ENCODE measurements at regions not wholly inside any gene's neighbourhood (a gene's known extent, or its start where the extent isn't known, plus 50 kb on each side); places are given as distances from the start of the nearest gene placed in this dataset.

DNA sequence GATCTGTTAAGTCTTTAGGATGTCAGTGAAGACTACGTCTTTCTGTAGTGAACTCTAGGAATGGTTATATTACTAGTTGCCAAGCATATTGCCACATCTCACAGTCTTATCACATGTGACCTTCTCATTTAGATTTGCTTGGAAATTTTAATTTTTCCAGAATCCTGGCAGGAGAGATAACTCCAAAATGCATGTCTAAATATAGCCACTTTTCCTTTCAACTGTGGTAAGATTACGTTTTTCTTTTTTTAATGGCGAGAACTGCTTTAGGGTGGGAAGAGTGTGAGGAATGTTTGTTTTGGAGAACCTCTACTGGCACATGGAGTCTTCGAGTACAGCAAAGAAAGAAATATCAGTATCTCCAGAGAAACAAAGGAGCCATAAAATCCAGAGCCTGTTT is 91.7 kb upstream of the ADAMTSL1 start (continued):
- no peak for TF ChIP-seq SP1 (IDR thresholded peaks at IDR 0.05; ENCODE audit: low read depth)
- no peak for TF ChIP-seq SIN3A (IDR thresholded peaks at IDR 0.05; ENCODE audit: low read depth)

DNA sequence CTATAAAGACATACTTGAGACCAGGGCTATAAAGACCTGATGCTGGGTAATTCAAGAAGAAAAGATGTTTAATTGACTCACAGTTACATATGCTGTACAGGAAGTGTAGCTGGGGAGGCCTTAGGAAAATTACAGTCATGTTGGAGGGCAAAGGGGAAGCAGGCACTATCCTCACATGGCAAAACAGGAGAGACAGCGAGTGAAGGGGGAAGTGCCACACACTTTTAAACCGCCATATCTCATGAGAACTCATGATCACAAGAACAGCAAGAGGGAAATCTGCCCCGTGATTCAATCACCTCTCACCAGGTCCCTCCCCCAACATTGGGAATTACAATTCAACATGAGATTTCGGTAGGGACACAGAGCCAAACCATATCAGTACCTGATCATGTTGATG is 89.9 kb upstream of the ADAMTSL1 start:
- H4K20me1 ChIP-seq (ENCODE audit: insufficient read depth), result no peaks in the 10 kb centered on the region
- H2AFZ ChIP-seq (ENCODE audit: low read depth, low read length, poor library complexity, severe bottlenecking), result no peak overlapping the region
- no peak overlapping the region for H3K9ac ChIP-seq (ENCODE audit: low read length)
- no peak overlapping the region for H3K4me3 ChIP-seq (replicated peaks in 1 of 2; ENCODE audit: low read depth in 1 of 2, low read length in 2 of 2)
- H3K9me2 ChIP-seq (ENCODE audit: insufficient read depth), result no peaks in the 10 kb centered on the region
- no TSS peak for BruUV-seq (replicated peaks)
- no peak for TF ChIP-seq ZNF274 (IDR thresholded peaks at IDR 0.05; ENCODE audit: low read depth, low read length)
- no peak for TF ChIP-seq RAD21 (IDR thresholded peaks at IDR 0.05; ENCODE audit: low read depth)
- TF ChIP-seq POLR2AphosphoS5 (IDR thresholded peaks at IDR 0.05; ENCODE audit: low read depth, low read length), result no peak
- TF ChIP-seq, protein P1, sequence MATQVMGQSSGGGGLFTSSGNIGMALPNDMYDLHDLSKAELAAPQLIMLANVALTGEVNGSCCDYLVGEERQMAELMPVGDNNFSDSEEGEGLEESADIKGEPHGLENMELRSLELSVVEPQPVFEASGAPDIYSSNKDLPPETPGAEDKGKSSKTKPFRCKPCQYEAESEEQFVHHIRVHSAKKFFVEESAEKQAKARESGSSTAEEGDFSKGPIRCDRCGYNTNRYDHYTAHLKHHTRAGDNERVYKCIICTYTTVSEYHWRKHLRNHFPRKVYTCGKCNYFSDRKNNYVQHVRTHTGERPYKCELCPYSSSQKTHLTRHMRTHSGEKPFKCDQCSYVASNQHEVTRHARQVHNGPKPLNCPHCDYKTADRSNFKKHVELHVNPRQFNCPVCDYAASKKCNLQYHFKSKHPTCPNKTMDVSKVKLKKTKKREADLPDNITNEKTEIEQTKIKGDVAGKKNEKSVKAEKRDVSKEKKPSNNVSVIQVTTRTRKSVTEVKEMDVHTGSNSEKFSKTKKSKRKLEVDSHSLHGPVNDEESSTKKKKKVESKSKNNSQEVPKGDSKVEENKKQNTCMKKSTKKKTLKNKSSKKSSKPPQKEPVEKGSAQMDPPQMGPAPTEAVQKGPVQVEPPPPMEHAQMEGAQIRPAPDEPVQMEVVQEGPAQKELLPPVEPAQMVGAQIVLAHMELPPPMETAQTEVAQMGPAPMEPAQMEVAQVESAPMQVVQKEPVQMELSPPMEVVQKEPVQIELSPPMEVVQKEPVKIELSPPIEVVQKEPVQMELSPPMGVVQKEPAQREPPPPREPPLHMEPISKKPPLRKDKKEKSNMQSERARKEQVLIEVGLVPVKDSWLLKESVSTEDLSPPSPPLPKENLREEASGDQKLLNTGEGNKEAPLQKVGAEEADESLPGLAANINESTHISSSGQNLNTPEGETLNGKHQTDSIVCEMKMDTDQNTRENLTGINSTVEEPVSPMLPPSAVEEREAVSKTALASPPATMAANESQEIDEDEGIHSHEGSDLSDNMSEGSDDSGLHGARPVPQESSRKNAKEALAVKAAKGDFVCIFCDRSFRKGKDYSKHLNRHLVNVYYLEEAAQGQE (IDR thresholded peaks at IDR 0.05; ENCODE audit: low read depth), result no peak
- no peak for TF ChIP-seq EZH2 (IDR thresholded peaks at IDR 0.05)
- no peak for TF ChIP-seq EZH2phosphoT487 (IDR thresholded peaks at IDR 0.05; ENCODE audit: borderline replicate concordance)
- TF ChIP-seq JUND (IDR thresholded peaks at IDR 0.05), result no peak
- TF ChIP-seq TCF7L2 (IDR thresholded peaks at IDR 0.05; ENCODE audit: borderline replicate concordance, extremely low read depth, insufficient read depth, insufficient read length), result no peak
- TF ChIP-seq, protein P2, sequence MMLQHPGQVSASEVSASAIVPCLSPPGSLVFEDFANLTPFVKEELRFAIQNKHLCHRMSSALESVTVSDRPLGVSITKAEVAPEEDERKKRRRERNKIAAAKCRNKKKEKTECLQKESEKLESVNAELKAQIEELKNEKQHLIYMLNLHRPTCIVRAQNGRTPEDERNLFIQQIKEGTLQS (IDR thresholded peaks at IDR 0.05), result no peak
- TF ChIP-seq SRF (IDR thresholded peaks at IDR 0.05; ENCODE audit: low read depth), result no peak
- TF ChIP-seq CEBPB (IDR thresholded peaks at IDR 0.05; ENCODE audit: low read depth), result no peak
- no peak for TF ChIP-seq CBX3 (IDR thresholded peaks at IDR 0.05; ENCODE audit: low read depth)
- TF ChIP-seq, protein P3, sequence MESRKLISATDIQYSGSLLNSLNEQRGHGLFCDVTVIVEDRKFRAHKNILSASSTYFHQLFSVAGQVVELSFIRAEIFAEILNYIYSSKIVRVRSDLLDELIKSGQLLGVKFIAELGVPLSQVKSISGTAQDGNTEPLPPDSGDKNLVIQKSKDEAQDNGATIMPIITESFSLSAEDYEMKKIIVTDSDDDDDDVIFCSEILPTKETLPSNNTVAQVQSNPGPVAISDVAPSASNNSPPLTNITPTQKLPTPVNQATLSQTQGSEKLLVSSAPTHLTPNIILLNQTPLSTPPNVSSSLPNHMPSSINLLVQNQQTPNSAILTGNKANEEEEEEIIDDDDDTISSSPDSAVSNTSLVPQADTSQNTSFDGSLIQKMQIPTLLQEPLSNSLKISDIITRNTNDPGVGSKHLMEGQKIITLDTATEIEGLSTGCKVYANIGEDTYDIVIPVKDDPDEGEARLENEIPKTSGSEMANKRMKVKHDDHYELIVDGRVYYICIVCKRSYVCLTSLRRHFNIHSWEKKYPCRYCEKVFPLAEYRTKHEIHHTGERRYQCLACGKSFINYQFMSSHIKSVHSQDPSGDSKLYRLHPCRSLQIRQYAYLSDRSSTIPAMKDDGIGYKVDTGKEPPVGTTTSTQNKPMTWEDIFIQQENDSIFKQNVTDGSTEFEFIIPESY (IDR thresholded peaks at IDR 0.05; ENCODE audit: extremely low read depth, insufficient replicate concordance, low read length), result no peak
- no peak for TF ChIP-seq FOSL1 (IDR thresholded peaks at IDR 0.05; ENCODE audit: low read depth)
- TF ChIP-seq EGR1 (IDR thresholded peaks at IDR 0.05; ENCODE audit: low read depth), result no peak
- no peak for TF ChIP-seq POLR2A (IDR thresholded peaks at IDR 0.05; ENCODE audit: borderline replicate concordance, extremely low read depth, insufficient read depth, insufficient read length)
- TF ChIP-seq YY1 (IDR thresholded peaks at IDR 0.05; ENCODE audit: extremely low read depth, insufficient replicate concordance, low read depth, low read length), result no peak
- ChIA-PET POLR2A (no interaction called here), CTCF (no interaction called here), RAD21 (ENCODE audit: low non-redundant PET in 1 of 2, low total read pairs in 2 of 2, uncharacterized antibody in 2 of 2, unreplicated experiment in 2 of 2) (no interaction called here)
- no peaks in the 10 kb centered on the region for H3K36me3 ChIP-seq (ENCODE audit: control insufficient read depth in 1 of 2, insufficient read depth in 2 of 2, low read length in 2 of 2)
- no peak overlapping the region for H3K27ac ChIP-seq (ENCODE audit: low read depth, low read length)
- no peaks in the 10 kb centered on the region for H3K79me2 ChIP-seq (ENCODE audit: insufficient read depth, low read length)
- no peak overlapping the region for H3K4me2 ChIP-seq (ENCODE audit: low read length)
- intact Hi-C loops (cut with micrococcal nuclease), result no loop called here
- peaks cover 0 to 3% of the 10 kb centered on the region in 2 experiments; a peak in 1 of 4 replicates for H3K9me3 ChIP-seq (ENCODE audit: control insufficient read depth in 1 of 2, insufficient read depth in 1 of 2, low read depth in 1 of 2, low read length in 2 of 2)
- DNase-seq (ENCODE audit: low read depth, low spot score) (no peak), ATAC-seq (no peak)
- no peaks in the 10 kb centered on the region for H3K27me3 ChIP-seq (ENCODE audit: insufficient read depth, low read length)
- H3K4me1 ChIP-seq (ENCODE audit: control insufficient read depth in 1 of 2, insufficient read depth in 2 of 2, low read length in 2 of 2), result no peaks in the 10 kb centered on the region
